IMR-90 (cell line): ENCODE measurements at regions not wholly inside any gene's neighbourhood (a gene's known extent, or its start where the extent isn't known, plus 50 kb on each side); places are given as distances from the start of the nearest gene placed in this dataset.

Experiments used
- ATAC-seq: fragments of 200-7000 bp; cut with Tn5 transposase; 2 replicates; pipeline ENCODE4 v1.9.1; 2020; ENCODE audit warnings: low read depth, mild to moderate bottlenecking, moderate library complexity
- BruUV-seq: library from RNA; stranded (reverse); fragments of 400-500 nt; replicated peaks from 2 replicates; lab custom pipeline; 2021; lab: Mats Ljungman, UMichigan
- CTCF ChIA-PET: fragments of 300-600 bp; formaldehyde crosslinking; extraction: SDS; loops from one replicate; lab custom pipeline; 2021; ENCODE audit warnings: antibody characterized with exemption; lab: Yijun Ruan, JAX
- POLR2A ChIA-PET: fragments of 300-600 bp; sonication (Branson Sonifier 250); formaldehyde crosslinking; loops from one replicate; lab custom pipeline; 2022; ENCODE audit warnings: antibody characterized with exemption; ENCODE audit not compliant: unreplicated experiment; lab: Charles Lee
- DNase-seq: peaks from one replicate; pipeline ENCODE4 v3.0.0; 2013
- H2AFZ ChIP-seq: replicated peaks from 2 replicates; pipeline ENCODE3; 2013; ENCODE audit warnings: low read length, mild to moderate bottlenecking; ENCODE audit not compliant: poor library complexity
- H2AK5ac ChIP-seq: 2 replicates; pipeline ENCODE4 v1.6.1; 2013; ENCODE audit warnings: low read depth, low read length, inconsistent platforms
- H2AK9ac ChIP-seq: replicated peaks from 2 replicates; pipeline ENCODE3; 2013; ENCODE audit warnings: mild to moderate bottlenecking, low read depth, low read length, moderate library complexity; ENCODE audit not compliant: poor library complexity
- H2BK120ac ChIP-seq: 2 replicates; pipeline ENCODE4 v1.6.1; 2013; ENCODE audit warnings: low read depth, low read length, inconsistent platforms
- H2BK15ac ChIP-seq: 3 replicates; pipeline ENCODE4 v1.6.1; 2013; ENCODE audit warnings: low read depth, low read length, inconsistent platforms
- H2BK20ac ChIP-seq: 2 replicates; pipeline ENCODE4 v1.6.1; 2013; ENCODE audit warnings: low read depth, mild to moderate bottlenecking, inconsistent platforms, low read length, moderate library complexity
- H2BK5ac ChIP-seq: 2 replicates; pipeline ENCODE4 v1.6.1; 2013; ENCODE audit warnings: mild to moderate bottlenecking, low read depth, low read length, inconsistent platforms; ENCODE audit not compliant: poor library complexity, severe bottlenecking
- H3K14ac ChIP-seq: replicated peaks from 2 replicates; pipeline ENCODE4 v1.6.1; 2013; ENCODE audit warnings: low read depth, low read length, inconsistent platforms
- H3K18ac ChIP-seq: 2 replicates; pipeline ENCODE4 v1.6.1; 2013; ENCODE audit warnings: low read depth, low read length, control low read depth
- H3K23ac ChIP-seq: 2 replicates; pipeline ENCODE4 v1.6.1; 2013; ENCODE audit warnings: low read depth, low read length, inconsistent platforms
- H3K27ac ChIP-seq: 2 replicates; pipeline ENCODE4 v1.5.1; 2013; ENCODE audit warnings: mild to moderate bottlenecking, control low read depth, low read length; ENCODE audit not compliant: insufficient read depth
- H3K27me3 ChIP-seq: 2 replicates; pipeline ENCODE4 v1.6.1; 2013; ENCODE audit warnings: low read length; ENCODE audit not compliant: control insufficient read depth, insufficient read depth
- H3K36me3 ChIP-seq: 2 replicates; pipeline ENCODE4 v1.6.1; 2013; ENCODE audit warnings: low read length, mixed read lengths; ENCODE audit not compliant: control insufficient read depth, insufficient read depth
- H3K4ac ChIP-seq: 2 replicates; pipeline ENCODE4 v1.6.1; 2013; ENCODE audit warnings: low read depth, low read length, inconsistent platforms
- H3K4me1 ChIP-seq: 2 replicates; pipeline ENCODE4 v1.6.1; 2013; ENCODE audit warnings: low read length, mixed read lengths; ENCODE audit not compliant: control insufficient read depth, insufficient read depth
- H3K4me2 ChIP-seq: 2 replicates; pipeline ENCODE4 v1.6.1; 2013; ENCODE audit warnings: low read depth, mild to moderate bottlenecking, control low read depth, low read length, moderate library complexity
- H3K4me3 ChIP-seq: 2 replicates; pipeline ENCODE4 v1.5.1; 2013; ENCODE audit warnings: low read depth, mild to moderate bottlenecking, control low read depth, low read length, moderate library complexity; ENCODE audit not compliant: insufficient read depth
- H3K56ac ChIP-seq: 2 replicates; pipeline ENCODE4 v1.6.1; 2013; ENCODE audit warnings: low read length, inconsistent platforms; ENCODE audit not compliant: insufficient read depth; ENCODE audit errors: extremely low read depth
- H3K79me1 ChIP-seq, 2 experiments: 2 replicates each; pipeline ENCODE4 v1.6.1; 2013; ENCODE audit warnings: low read length in 2 of 2, inconsistent platforms in 1 of 2, low read depth in 1 of 2
- H3K9ac ChIP-seq: 2 replicates; pipeline ENCODE4 v1.6.1; 2013; ENCODE audit warnings: low read depth, low read length, control low read depth
- H3K9me1 ChIP-seq: 2 replicates; pipeline ENCODE4 v1.6.1; 2013; ENCODE audit warnings: low read length, inconsistent platforms; ENCODE audit not compliant: insufficient read depth
- H3K9me3 ChIP-seq: 2 replicates; pipeline ENCODE4 v1.6.1; 2013; ENCODE audit warnings: low read length; ENCODE audit not compliant: control insufficient read depth, insufficient read depth
- H4K20me1 ChIP-seq: 2 replicates; pipeline ENCODE4 v1.6.1; 2013; ENCODE audit warnings: low read length, inconsistent platforms; ENCODE audit not compliant: insufficient read depth
- H4K5ac ChIP-seq: 2 replicates; pipeline ENCODE4 v1.6.1; 2013; ENCODE audit warnings: mild to moderate bottlenecking, low read depth, low read length, control low read depth
- H4K8ac ChIP-seq, 2 experiments: 2 replicates each; pipeline ENCODE4 v1.6.1; 2013; ENCODE audit warnings: low read depth in 2 of 2, low read length in 2 of 2, control low read depth in 1 of 2, inconsistent platforms in 1 of 2
- H4K91ac ChIP-seq: 2 replicates; pipeline ENCODE4 v1.6.1; 2013; ENCODE audit warnings: low read depth, low read length, inconsistent platforms; ENCODE audit not compliant: insufficient read depth
- CHD1 ChIP-seq: IDR thresholded peaks from 2 replicates; pipeline ENCODE4 v1.6.1; 2012; ENCODE audit warnings: low read depth, low read length, improper control_type of control experiment
- CTCF ChIP-seq: conservative IDR thresholded peaks from 2 replicates; pipeline ENCODE4 v1.5.1; 2012; ENCODE audit warnings: mild to moderate bottlenecking, low read depth, low read length, improper control_type of control experiment
- ELK1 ChIP-seq: fragments of 150-350 bp; IDR thresholded peaks from 2 replicates; pipeline ENCODE4 v1.6.1; 2016; ENCODE audit warnings: low read depth, mild to moderate bottlenecking, low read length, moderate library complexity, borderline replicate concordance
- RAD21 ChIP-seq: IDR thresholded peaks from 2 replicates; pipeline ENCODE4 v1.6.1; 2012; ENCODE audit warnings: low read length, improper control_type of control experiment
- RFX5 ChIP-seq: IDR thresholded peaks from 2 replicates; pipeline ENCODE4 v1.8.0; 2012; ENCODE audit warnings: low read depth, mild to moderate bottlenecking, low read length, moderate library complexity
- WGBS, 2 experiments: methylation state at CpG; one replicate each; pipeline versions ENCODE4 v1.1.5 to v1.1.7; 2013; ENCODE audit warnings: missing lambda C conversion rate in 2 of 2; ENCODE audit not compliant: insufficient read length in 1 of 2; ENCODE audit errors: extremely low coverage in 2 of 2; 5-methylcytosine and 5-hydroxymethylcytosine counted together
- dilution Hi-C: fragments of 300-500 bp; cut with HindIII; formaldehyde crosslinking; loops from one replicate; pipeline ENCODE4 v1.14.3; 2018; ENCODE audit warnings: low sequenced_read_pairs; ENCODE audit not compliant: unreplicated experiment
- in situ Hi-C: fragments of 300-500 bp; cut with MboI; formaldehyde crosslinking; loops from 3 replicates; pipeline ENCODE4 v1.14.3; 2019; ENCODE audit warnings: low sequenced_read_pairs, inconsistent platforms, mixed read lengths
- intact Hi-C: fragments of 100-400 bp; cut with micrococcal nuclease; formaldehyde crosslinking; loops from 2 replicates; pipeline ENCODE4 v1.10.0; 2022

GRCh38 chr2:14189929-14190328, 442.6 kb upstream of the LRATD1 start:
- ATAC-seq (no peak), DNase-seq (peak; percentile 0)
- POLR2A ChIA-PET: no interaction called here
- H3K27me3 ChIP-seq: no peaks in the 10 kb centered on the region
- no peak overlapping the region for H3K4me2 ChIP-seq
- H3K27ac ChIP-seq: no peak overlapping the region
- 80% methylated on average over 1 of the region's 2 CpGs; no CpG with 5 or more reads in 1 of the 2 experiments for WGBS, 2 experiments
- no peaks in the 10 kb centered on the region for H3K9me1 ChIP-seq
- H3K36me3 ChIP-seq: no peaks in the 10 kb centered on the region
- no peak overlapping the region for H4K5ac ChIP-seq
- H2BK5ac ChIP-seq: no peak overlapping the region
- no peaks in the 10 kb centered on the region for H3K4me1 ChIP-seq
- CTCF ChIA-PET: no interaction called here
- H4K91ac ChIP-seq: no peak overlapping the region
- no peak overlapping the region for H2AK5ac ChIP-seq
- intact Hi-C loops: no loop called here
- no peak overlapping the region for H2BK15ac ChIP-seq
- H3K4me3 ChIP-seq: no peak overlapping the region
- no peak overlapping the region for H3K4ac ChIP-seq
- no peak overlapping the region for H3K56ac ChIP-seq
- H3K18ac ChIP-seq: no peak overlapping the region
- no peak overlapping the region for H3K23ac ChIP-seq
- no peaks in the 10 kb centered on the region for H4K20me1 ChIP-seq
- H2AFZ ChIP-seq: no peak overlapping the region
- no peak overlapping the region for H2BK120ac ChIP-seq
- H3K79me1 ChIP-seq: no peaks in the 10 kb centered on the region
- H3K14ac ChIP-seq: no peak overlapping the region
- no peak overlapping the region for H2BK20ac ChIP-seq
- peaks cover 4% of the 10 kb centered on the region; the same call in 1 of the 2 replicates for H3K9me3 ChIP-seq
- dilution Hi-C loops: no loop called here
- H2AK9ac ChIP-seq: no peak overlapping the region
- no TSS peak for BruUV-seq
- TF ChIP-seq CHD1 (no peak), RFX5 (no peak), RAD21 (no peak), ELK1 (no peak), CTCF (no peak)
- in situ Hi-C loops: no loop called here
- no peak overlapping the region for H4K8ac ChIP-seq
- no peak overlapping the region for H3K9ac ChIP-seq
